Neural cell (in vitro differentiated cells): ENCODE measurements at regions not wholly inside any gene's neighbourhood (a gene's known extent, or its start where the extent isn't known, plus 50 kb on each side); places are given as distances from the start of the nearest gene placed in this dataset.
"Not testable (repeated sequence)": the region's sequence is repeated elsewhere in the genome, so short reads cannot be mapped to it uniquely, and the experiment has no call there.

ENCODE experiments used
- CTCF ChIP-seq: fragments of 450-650 bp; IDR thresholded peaks from 2 replicates; pipeline ENCODE4 v1.5.1; 2014; ENCODE audit warnings: antibody characterized with exemption, mild to moderate bottlenecking, moderate library complexity; ENCODE audit not compliant: poor library complexity, severe bottlenecking
- EP300 ChIP-seq: fragments of 450-650 bp; conservative IDR thresholded peaks from 2 replicates; pipeline ENCODE4 v1.6.1; 2014; ENCODE audit warnings: antibody characterized with exemption, mild to moderate bottlenecking, moderate library complexity; ENCODE audit not compliant: poor library complexity, severe bottlenecking
- EZH2 ChIP-seq: fragments of 200-600, 300-800 bp; shearing (Covaris generic), sonication (generic); IDR thresholded peaks from 2 replicates; pipeline ENCODE4 v1.6.1; 2014; ENCODE audit warnings: antibody characterized with exemption, low read length, borderline replicate concordance, mild to moderate bottlenecking; ENCODE audit not compliant: insufficient read depth, poor library complexity, severe bottlenecking
- POLR2AphosphoS5 ChIP-seq: IDR thresholded peaks from 2 replicates; pipeline ENCODE4 v1.6.1; 2012
- RAD21 ChIP-seq: fragments of 450-650 bp; conservative IDR thresholded peaks from 2 replicates; pipeline ENCODE4 v1.6.1; 2014; ENCODE audit warnings: antibody characterized with exemption, mild to moderate bottlenecking, moderate library complexity
- REST ChIP-seq: IDR thresholded peaks from 2 replicates; pipeline ENCODE4 v1.6.1; 2012; ENCODE audit warnings: borderline replicate concordance
- SMC3 ChIP-seq: fragments of 450-650 bp; conservative IDR thresholded peaks from 2 replicates; pipeline ENCODE4 v1.6.1; 2014; ENCODE audit warnings: antibody characterized with exemption, mild to moderate bottlenecking, moderate library complexity; ENCODE audit not compliant: poor library complexity

- not testable (repeated sequence) for TF ChIP-seq REST, CTCF, SMC3, EZH2, EP300, RAD21, POLR2AphosphoS5
These were observed 135.4 kb downstream of the LRIG2 start for GRCh38 chr1:113208425-113208824.
